ENCODE measurements at regions not wholly inside any gene's neighbourhood (a gene's known extent, or its start where the extent isn't known, plus 50 kb on each side); places are given as distances from the start of the nearest gene placed in this dataset.
A peak's percentile ranks its signal among the peaks of the same experiment; 100 is the strongest.

GRCh38 chr4:175530655-175531054 is 281.4 kb downstream of the GPM6A start:
- H3K4me3 Mint-ChIP-seq, result no peak overlapping the region
- no peaks in the 10 kb centered on the region for H3K4me1 Mint-ChIP-seq
- H3K9me3 Mint-ChIP-seq, result peaks cover 3% of the 10 kb centered on the region
- H3K27me3 Mint-ChIP-seq, result no peaks in the 10 kb centered on the region
- H3K27ac Mint-ChIP-seq, result no peak overlapping the region
- no peak for ATAC-seq
- H3K36me3 Mint-ChIP-seq, result no peaks in the 10 kb centered on the region

GRCh38 chr4:175531405-175532091 is 280.5 kb downstream of the GPM6A start:
- Mint-ChIP-seq H3K27me3 (no peaks in the 10 kb centered on the region), H3K27ac (no peak overlapping the region), H3K36me3 (no peaks in the 10 kb centered on the region), H3K4me3 (no peak overlapping the region), H3K4me1 (no peaks in the 10 kb centered on the region), H3K9me3 (peaks cover 3% of the 10 kb centered on the region)
- no peak for ATAC-seq

GRCh38 chr4:175536852-175537453 is 275.1 kb downstream of the GPM6A start:
- ATAC-seq, result no peak
- Mint-ChIP-seq H3K27ac (no peak overlapping the region), H3K9me3 (peaks cover 9% of the 10 kb centered on the region), H3K36me3 (no peaks in the 10 kb centered on the region), H3K4me1 (no peaks in the 10 kb centered on the region), H3K4me3 (no peak overlapping the region), H3K27me3 (no peaks in the 10 kb centered on the region)

GRCh38 chr4:175539498-175539897 is 272.6 kb downstream of the GPM6A start:
- Mint-ChIP-seq H3K27ac (no peak overlapping the region), H3K9me3 (peaks cover 7% of the 10 kb centered on the region), H3K4me1 (no peaks in the 10 kb centered on the region), H3K36me3 (no peaks in the 10 kb centered on the region), H3K4me3 (no peak overlapping the region), H3K27me3 (no peaks in the 10 kb centered on the region)
- no peak for ATAC-seq

- H3K9me3 Mint-ChIP-seq, result peaks cover 6% of the 10 kb centered on the region
- H3K36me3 Mint-ChIP-seq, result no peaks in the 10 kb centered on the region
- H3K27ac Mint-ChIP-seq, result no peak overlapping the region
- H3K4me1 Mint-ChIP-seq, result no peaks in the 10 kb centered on the region
- no peak for ATAC-seq
- H3K27me3 Mint-ChIP-seq, result no peaks in the 10 kb centered on the region
- no peak overlapping the region for H3K4me3 Mint-ChIP-seq
Measured at GRCh38 chr4:175540151-175540550, 271.9 kb downstream of the GPM6A start.

- no peaks in the 10 kb centered on the region for H3K27me3 Mint-ChIP-seq
- no peaks in the 10 kb centered on the region for H3K36me3 Mint-ChIP-seq
- no peaks in the 10 kb centered on the region for H3K4me1 Mint-ChIP-seq
- H3K9me3 Mint-ChIP-seq, result peaks cover 6% of the 10 kb centered on the region
- H3K27ac Mint-ChIP-seq, result no peak overlapping the region
- no peak overlapping the region for H3K4me3 Mint-ChIP-seq
- ATAC-seq, result peak; percentile 16
Measured at GRCh38 chr4:175540732-175541131, 271.3 kb downstream of the GPM6A start.

GRCh38 chr4:175542786-175543185 is 269.3 kb downstream of the GPM6A start:
- Mint-ChIP-seq H3K4me1 (no peaks in the 10 kb centered on the region), H3K4me3 (no peak overlapping the region), H3K27me3 (no peaks in the 10 kb centered on the region), H3K36me3 (no peaks in the 10 kb centered on the region), H3K27ac (no peak overlapping the region), H3K9me3 (peaks cover 6% of the 10 kb centered on the region)
- no peak for ATAC-seq

- Mint-ChIP-seq H3K4me1 (peaks cover 19% of the 10 kb centered on the region), H3K4me3 (no peak overlapping the region), H3K9me3 (no peaks in the 10 kb centered on the region), H3K27me3 (no peaks in the 10 kb centered on the region), H3K36me3 (no peaks in the 10 kb centered on the region), H3K27ac (no peak overlapping the region)
- no peak for ATAC-seq
Measured at GRCh38 chr4:175559126-175559525, 252.9 kb downstream of the GPM6A start.

GRCh38 chr4:175559526-175559925 is 252.5 kb downstream of the GPM6A start:
- H3K36me3 Mint-ChIP-seq, result no peaks in the 10 kb centered on the region
- peaks cover 23% of the 10 kb centered on the region for H3K4me1 Mint-ChIP-seq
- no peaks in the 10 kb centered on the region for H3K9me3 Mint-ChIP-seq
- no peaks in the 10 kb centered on the region for H3K27me3 Mint-ChIP-seq
- H3K27ac Mint-ChIP-seq, result no peak overlapping the region
- no peak for ATAC-seq
- H3K4me3 Mint-ChIP-seq, result no peak overlapping the region

- H3K27me3 Mint-ChIP-seq, result no peaks in the 10 kb centered on the region
- H3K27ac Mint-ChIP-seq, result no peak overlapping the region
- peaks cover 23% of the 10 kb centered on the region for H3K4me1 Mint-ChIP-seq
- H3K36me3 Mint-ChIP-seq, result no peaks in the 10 kb centered on the region
- H3K4me3 Mint-ChIP-seq, result no peak overlapping the region
- no peaks in the 10 kb centered on the region for H3K9me3 Mint-ChIP-seq
- ATAC-seq, result no peak
Measured at GRCh38 chr4:175560604-175561003, 251.5 kb downstream of the GPM6A start.

- no peak for ATAC-seq
- H3K4me1 Mint-ChIP-seq, result peaks cover 23% of the 10 kb centered on the region
Measured at GRCh38 chr4:175561696-175562095, 250.4 kb downstream of the GPM6A start.

GRCh38 chr4:175562111-175562510 is 250.0 kb downstream of the GPM6A start:
- Mint-ChIP-seq H3K9me3 (peaks cover 5% of the 10 kb centered on the region), H3K4me1 (peaks cover 23% of the 10 kb centered on the region), H3K36me3 (no peaks in the 10 kb centered on the region), H3K27me3 (no peaks in the 10 kb centered on the region), H3K4me3 (no peak overlapping the region), H3K27ac (no peak overlapping the region)
- ATAC-seq, result no peak

More at GRCh38 chr4:175561696-175562095, 250.4 kb downstream of the GPM6A start:
- H3K36me3 Mint-ChIP-seq, result no peaks in the 10 kb centered on the region
- peaks cover 1% of the 10 kb centered on the region for H3K9me3 Mint-ChIP-seq
- H3K27me3 Mint-ChIP-seq, result no peaks in the 10 kb centered on the region
- H3K27ac Mint-ChIP-seq, result no peak overlapping the region
- no peak overlapping the region for H3K4me3 Mint-ChIP-seq

- no peaks in the 10 kb centered on the region for H3K36me3 Mint-ChIP-seq
- H3K27ac Mint-ChIP-seq, result no peak overlapping the region
- peaks cover 5% of the 10 kb centered on the region for H3K9me3 Mint-ChIP-seq
- H3K27me3 Mint-ChIP-seq, result no peaks in the 10 kb centered on the region
- ATAC-seq, result no peak
- H3K4me3 Mint-ChIP-seq, result no peak overlapping the region
- peaks cover 23% of the 10 kb centered on the region for H3K4me1 Mint-ChIP-seq
Measured at GRCh38 chr4:175562542-175562941, 249.5 kb downstream of the GPM6A start.
